ENCODE measurements at regions not wholly inside any gene's neighbourhood (a gene's known extent, or its start where the extent isn't known, plus 50 kb on each side); places are given as distances from the start of the nearest gene placed in this dataset.
"Not testable (repeated sequence)": the region's sequence is repeated elsewhere in the genome, so short reads cannot be mapped to it uniquely, and the experiment has no call there.

DNA sequence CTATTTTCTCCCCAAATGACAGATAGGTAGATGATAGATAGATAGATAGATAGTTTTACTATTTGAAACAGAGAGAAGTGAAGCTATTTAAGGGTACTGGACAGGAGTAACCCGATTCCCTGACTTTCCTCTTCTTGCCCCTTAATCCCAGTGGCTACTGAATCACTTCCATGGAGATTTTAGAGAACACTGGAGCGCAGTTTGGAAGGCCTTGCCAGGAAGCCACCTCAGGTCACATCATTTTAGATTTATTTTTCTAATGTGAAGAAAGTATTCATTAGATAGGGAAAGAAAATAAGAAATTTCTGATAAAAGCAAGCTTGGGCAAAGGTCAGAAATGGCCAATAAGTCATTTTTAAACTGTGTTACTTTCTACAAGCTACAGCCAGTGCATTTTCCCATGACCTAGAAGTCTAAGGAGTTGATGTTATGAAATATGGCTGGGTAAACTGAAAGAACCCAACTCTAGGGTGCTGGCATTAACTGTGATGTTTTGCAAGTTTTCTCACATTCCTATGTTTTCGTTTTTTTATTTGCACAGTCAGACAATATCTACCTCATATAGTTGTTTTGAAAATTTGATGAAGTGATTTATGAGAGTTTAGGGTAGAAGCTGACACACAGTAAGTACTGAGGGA, 544.7 kb upstream of the PTGER4 start:
- WGBS, 2 experiments, result 88 to 94% methylated on average over 2 of the region's 3 CpGs

DNA sequence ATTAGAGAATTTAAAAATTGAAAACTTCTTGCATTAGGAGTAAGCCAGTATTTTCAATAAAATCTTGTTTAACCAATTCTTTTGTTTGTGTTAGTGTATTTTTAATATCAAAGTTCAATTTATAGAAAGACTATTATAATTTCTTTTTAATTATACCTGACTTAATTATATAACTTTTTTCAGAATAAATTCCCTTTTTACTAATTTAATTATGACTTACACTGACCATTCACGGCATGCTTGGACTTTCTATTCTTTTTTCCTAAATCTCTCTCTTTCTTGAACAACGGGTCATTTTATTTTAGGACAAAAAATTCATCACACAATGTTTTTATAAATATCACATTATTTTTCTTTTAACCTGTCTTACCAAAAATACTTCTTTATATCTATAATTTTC, 555.3 kb upstream of the PTGER4 start:
- H3K9me3 ChIP-seq (ENCODE audit: control insufficient read depth, low read length), result no peaks in the 10 kb centered on the region
- H3K27me3 ChIP-seq (ENCODE audit: control insufficient read depth, insufficient read depth, low read length, poor library complexity, severe bottlenecking), result no peaks in the 10 kb centered on the region
- H3K4me3 ChIP-seq (ENCODE audit: insufficient read depth, low read depth, low read length), result no peak overlapping the region
- no peak overlapping the region for H3K27ac ChIP-seq (ENCODE audit: insufficient read depth, low read depth, low read length, poor library complexity, severe bottlenecking)
- H3K36me3 ChIP-seq (ENCODE audit: control insufficient read depth, insufficient read depth, low read length), result no peaks in the 10 kb centered on the region
- 60 to 82% methylated on average over 2 of the region's 2 CpGs for WGBS, 2 experiments
- no peaks in the 10 kb centered on the region for H3K4me1 ChIP-seq (ENCODE audit: control insufficient read depth, insufficient read depth, low read length)

More for the DNA sequence above, 544.7 kb upstream of the PTGER4 start:
- H3K9me3 ChIP-seq (ENCODE audit: control insufficient read depth, low read length), result no peaks in the 10 kb centered on the region
- no peak overlapping the region for H3K27ac ChIP-seq (ENCODE audit: insufficient read depth, low read depth, low read length, poor library complexity, severe bottlenecking)
- no peaks in the 10 kb centered on the region for H3K36me3 ChIP-seq (ENCODE audit: control insufficient read depth, insufficient read depth, low read length)
- no peaks in the 10 kb centered on the region for H3K27me3 ChIP-seq (ENCODE audit: control insufficient read depth, insufficient read depth, low read length, poor library complexity, severe bottlenecking)
- no peaks in the 10 kb centered on the region for H3K4me1 ChIP-seq (ENCODE audit: control insufficient read depth, insufficient read depth, low read length)
- no peak overlapping the region for H3K4me3 ChIP-seq (ENCODE audit: insufficient read depth, low read depth, low read length)

DNA sequence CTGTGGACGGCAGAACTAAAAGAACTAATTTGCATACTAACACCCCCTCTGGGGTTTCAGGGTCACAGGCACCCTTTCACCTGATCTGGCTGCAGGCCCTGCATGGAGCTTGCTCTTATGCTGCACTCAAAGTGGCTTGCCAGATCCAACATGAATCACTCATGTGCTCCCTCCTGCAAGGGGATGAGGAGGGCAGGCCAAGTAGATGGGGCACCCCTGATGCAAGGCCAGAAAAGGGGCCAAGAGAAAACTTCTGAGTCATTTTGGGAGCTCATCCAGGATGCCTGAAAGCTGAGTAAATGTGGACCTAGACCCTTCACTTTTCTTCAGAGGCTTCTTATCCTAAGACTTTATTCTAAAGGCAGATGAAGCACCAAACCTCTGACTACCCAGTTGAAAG, 558.5 kb upstream of the PTGER4 start:
- no peaks in the 10 kb centered on the region for H3K27me3 ChIP-seq (ENCODE audit: control insufficient read depth, insufficient read depth, low read length, poor library complexity, severe bottlenecking)
- H3K4me3 ChIP-seq (ENCODE audit: insufficient read depth, low read depth, low read length), result no peak overlapping the region
- WGBS, 2 experiments, result 94 to 96% methylated on average over 1 of the region's 1 CpG
- no peak overlapping the region for H3K27ac ChIP-seq (ENCODE audit: insufficient read depth, low read depth, low read length, poor library complexity, severe bottlenecking)
- peaks cover 2% of the 10 kb centered on the region for H3K9me3 ChIP-seq (ENCODE audit: control insufficient read depth, low read length)
- H3K4me1 ChIP-seq (ENCODE audit: control insufficient read depth, insufficient read depth, low read length), result no peaks in the 10 kb centered on the region
- no peaks in the 10 kb centered on the region for H3K36me3 ChIP-seq (ENCODE audit: control insufficient read depth, insufficient read depth, low read length)

DNA sequence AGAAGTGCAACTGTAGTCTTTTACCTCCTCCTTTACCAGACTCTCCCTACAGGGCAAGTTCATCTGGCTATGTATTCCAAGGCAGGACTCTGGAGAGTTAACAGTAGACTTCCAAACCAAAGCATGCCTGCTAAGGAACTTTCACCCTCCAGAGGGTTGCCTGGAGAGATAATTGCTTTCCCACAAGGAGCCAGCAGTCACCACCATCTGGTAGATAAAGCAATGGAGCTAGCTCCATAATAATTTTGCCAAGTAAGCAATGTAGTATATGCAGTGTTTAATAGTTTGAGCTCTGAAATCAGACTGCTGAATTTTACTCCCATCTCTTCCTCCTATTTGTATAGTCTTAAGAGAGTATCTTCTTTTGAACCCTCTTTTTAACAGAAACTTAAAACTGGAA, 566.8 kb upstream of the PTGER4 start:
- no peaks in the 10 kb centered on the region for H3K4me1 ChIP-seq (ENCODE audit: control insufficient read depth, insufficient read depth, low read length)
- H3K36me3 ChIP-seq (ENCODE audit: control insufficient read depth, insufficient read depth, low read length), result no peaks in the 10 kb centered on the region
- no peaks in the 10 kb centered on the region for H3K9me3 ChIP-seq (ENCODE audit: control insufficient read depth, low read length)

DNA sequence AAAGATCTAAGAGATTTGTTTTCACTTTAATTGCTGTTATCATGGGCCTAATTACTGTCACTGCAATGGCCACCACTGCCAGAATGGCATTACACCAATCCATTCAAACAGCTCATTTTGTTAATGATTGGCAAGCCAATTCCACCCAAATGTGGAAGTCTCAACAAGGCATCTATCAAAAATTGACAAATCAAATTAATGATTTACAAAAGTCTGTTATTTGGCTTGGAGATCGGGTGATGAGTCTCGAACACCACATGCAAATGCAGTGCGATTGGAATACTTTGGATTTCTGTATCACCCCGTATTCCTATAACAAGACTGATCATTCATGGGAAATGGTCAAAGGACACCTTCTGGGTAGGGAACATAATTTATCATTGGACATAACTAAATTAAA, 568.7 kb upstream of the PTGER4 start:
- not testable (repeated sequence) for H3K27me3 ChIP-seq (ENCODE audit: control insufficient read depth, insufficient read depth, low read length, poor library complexity, severe bottlenecking); H3K27ac ChIP-seq (ENCODE audit: insufficient read depth, low read depth, low read length, poor library complexity, severe bottlenecking); H3K36me3 ChIP-seq (ENCODE audit: control insufficient read depth, insufficient read depth, low read length); H3K4me3 ChIP-seq (ENCODE audit: insufficient read depth, low read depth, low read length); H3K9me3 ChIP-seq (ENCODE audit: control insufficient read depth, low read length); H3K4me1 ChIP-seq (ENCODE audit: control insufficient read depth, insufficient read depth, low read length)
- 92 to 98% methylated on average over 4 of the region's 4 CpGs for WGBS, 2 experiments

More for the DNA sequence above, 566.8 kb upstream of the PTGER4 start:
- no peak overlapping the region for H3K27ac ChIP-seq (ENCODE audit: insufficient read depth, low read depth, low read length, poor library complexity, severe bottlenecking)
- no peak overlapping the region for H3K4me3 ChIP-seq (ENCODE audit: insufficient read depth, low read depth, low read length)
- H3K27me3 ChIP-seq (ENCODE audit: control insufficient read depth, insufficient read depth, low read length, poor library complexity, severe bottlenecking), result no peaks in the 10 kb centered on the region

DNA sequence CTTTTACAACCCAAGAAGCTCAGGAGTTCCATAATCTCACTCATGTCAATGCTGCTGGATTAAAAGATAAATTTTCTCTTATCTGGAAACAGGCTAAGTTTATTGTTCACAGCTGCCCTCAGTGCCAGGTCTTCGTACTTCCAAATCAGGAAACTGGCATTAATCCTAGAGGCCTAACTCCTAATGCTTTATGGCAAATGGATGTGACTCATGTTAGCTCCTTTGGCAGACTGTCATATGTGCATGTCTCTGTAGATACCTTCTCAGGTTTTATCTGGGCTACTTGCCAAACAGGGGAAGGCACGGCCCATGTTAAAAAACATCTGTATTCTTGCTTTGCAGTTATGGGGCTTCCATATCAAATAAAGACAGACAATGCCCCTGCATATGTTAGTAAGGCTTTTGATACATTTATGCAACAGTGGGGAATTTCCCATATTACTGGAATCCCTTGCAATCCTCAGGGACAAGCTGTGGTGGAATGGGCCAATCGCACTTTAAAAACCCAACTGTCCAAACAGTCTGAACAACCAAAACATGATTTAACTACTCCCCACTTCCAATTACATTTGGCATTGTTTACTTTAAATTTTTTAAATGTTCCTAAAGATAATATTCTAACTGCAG, 570.8 kb upstream of the PTGER4 start:
- not testable (repeated sequence) for H3K27me3 ChIP-seq (ENCODE audit: control insufficient read depth, insufficient read depth, low read length, poor library complexity, severe bottlenecking); H3K4me1 ChIP-seq (ENCODE audit: control insufficient read depth, insufficient read depth, low read length); H3K4me3 ChIP-seq (ENCODE audit: insufficient read depth, low read depth, low read length); H3K27ac ChIP-seq (ENCODE audit: insufficient read depth, low read depth, low read length, poor library complexity, severe bottlenecking); H3K9me3 ChIP-seq (ENCODE audit: control insufficient read depth, low read length); H3K36me3 ChIP-seq (ENCODE audit: control insufficient read depth, insufficient read depth, low read length)
- WGBS, 2 experiments, result 90 to 97% methylated on average over 3 of the region's 3 CpGs

DNA sequence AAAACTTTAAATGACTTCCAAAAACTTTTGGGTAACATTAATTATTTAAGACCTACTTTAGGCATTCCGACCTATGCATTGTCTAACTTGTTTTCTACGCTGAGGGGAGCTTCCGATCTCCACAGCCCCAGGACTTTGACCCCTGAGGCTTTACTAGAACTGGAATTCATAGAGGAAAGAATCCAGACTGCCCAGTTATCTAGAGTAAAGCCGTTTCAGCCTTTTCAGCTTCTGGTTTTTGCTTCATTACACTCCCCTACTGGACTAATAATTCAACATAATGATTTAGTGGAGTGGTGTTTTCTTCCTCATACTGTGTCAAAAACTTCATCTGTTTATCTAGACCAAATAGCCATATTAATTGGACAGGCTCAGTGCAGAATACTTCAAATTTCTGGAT, 571.9 kb upstream of the PTGER4 start:
- not testable (repeated sequence) for H3K27me3 ChIP-seq (ENCODE audit: control insufficient read depth, insufficient read depth, low read length, poor library complexity, severe bottlenecking); H3K27ac ChIP-seq (ENCODE audit: insufficient read depth, low read depth, low read length, poor library complexity, severe bottlenecking); H3K9me3 ChIP-seq (ENCODE audit: control insufficient read depth, low read length); H3K36me3 ChIP-seq (ENCODE audit: control insufficient read depth, insufficient read depth, low read length); H3K4me3 ChIP-seq (ENCODE audit: insufficient read depth, low read depth, low read length); H3K4me1 ChIP-seq (ENCODE audit: control insufficient read depth, insufficient read depth, low read length)
- WGBS, 2 experiments, result 61 to 70% methylated on average over 3 to 4 of the region's 4 CpGs

DNA sequence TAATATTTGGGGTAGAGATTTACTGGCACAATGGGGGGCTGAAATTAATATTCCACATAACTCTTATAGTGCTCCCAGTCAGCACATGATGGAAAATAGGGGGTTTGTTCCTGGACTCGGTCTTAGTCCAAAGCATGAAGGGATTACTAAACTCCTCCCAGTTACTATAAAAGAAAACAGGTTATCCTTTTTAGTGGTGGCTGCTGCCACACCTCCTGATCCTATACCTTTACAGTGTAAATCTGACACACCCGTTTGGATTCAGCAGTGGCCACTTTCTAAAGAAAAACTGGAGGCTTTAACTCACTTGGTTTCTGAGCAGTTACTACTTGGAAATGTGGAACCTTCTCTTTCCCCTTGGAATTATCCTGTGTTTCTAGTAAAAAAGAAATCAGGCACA, 572.9 kb upstream of the PTGER4 start:
- no peaks in the 10 kb centered on the region for H3K36me3 ChIP-seq (ENCODE audit: control insufficient read depth, insufficient read depth, low read length)
- no peaks in the 10 kb centered on the region for H3K4me1 ChIP-seq (ENCODE audit: control insufficient read depth, insufficient read depth, low read length)
- WGBS, 2 experiments, result 79 to 89% methylated on average over 2 of the region's 2 CpGs
- H3K27ac ChIP-seq (ENCODE audit: insufficient read depth, low read depth, low read length, poor library complexity, severe bottlenecking), result no peak overlapping the region
- no peaks in the 10 kb centered on the region for H3K9me3 ChIP-seq (ENCODE audit: control insufficient read depth, low read length)
- H3K27me3 ChIP-seq (ENCODE audit: control insufficient read depth, insufficient read depth, low read length, poor library complexity, severe bottlenecking), result no peaks in the 10 kb centered on the region
- H3K4me3 ChIP-seq (ENCODE audit: insufficient read depth, low read depth, low read length), result no peak overlapping the region

DNA sequence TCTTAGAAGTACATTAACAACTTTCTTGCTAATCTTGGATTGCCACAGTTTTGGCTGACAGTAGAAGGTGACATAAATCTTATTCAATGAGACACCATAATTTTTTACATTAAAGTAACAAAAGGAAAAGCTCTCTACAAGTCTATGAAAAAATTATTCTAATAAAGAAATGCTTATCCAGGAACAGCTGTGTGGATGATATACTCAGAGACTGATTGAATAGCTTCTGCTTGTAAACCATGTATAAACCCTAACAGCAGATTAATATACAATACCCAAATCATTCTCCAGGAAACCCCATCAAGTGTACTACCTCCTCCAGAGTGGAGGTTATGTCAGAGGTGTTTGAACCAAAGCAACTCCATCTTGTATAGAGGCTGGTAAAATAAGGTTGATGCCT, 581.4 kb upstream of the PTGER4 start:
- Histone ChIP-seq H3K27me3 (ENCODE audit: control insufficient read depth, insufficient read depth, low read length, poor library complexity, severe bottlenecking) (no peaks in the 10 kb centered on the region), H3K4me1 (ENCODE audit: control insufficient read depth, insufficient read depth, low read length) (no peaks in the 10 kb centered on the region), H3K27ac (ENCODE audit: insufficient read depth, low read depth, low read length, poor library complexity, severe bottlenecking) (no peak overlapping the region), H3K9me3 (ENCODE audit: control insufficient read depth, low read length) (no peaks in the 10 kb centered on the region), H3K36me3 (ENCODE audit: control insufficient read depth, insufficient read depth, low read length) (no peaks in the 10 kb centered on the region), H3K4me3 (ENCODE audit: insufficient read depth, low read depth, low read length) (no peak overlapping the region)

DNA sequence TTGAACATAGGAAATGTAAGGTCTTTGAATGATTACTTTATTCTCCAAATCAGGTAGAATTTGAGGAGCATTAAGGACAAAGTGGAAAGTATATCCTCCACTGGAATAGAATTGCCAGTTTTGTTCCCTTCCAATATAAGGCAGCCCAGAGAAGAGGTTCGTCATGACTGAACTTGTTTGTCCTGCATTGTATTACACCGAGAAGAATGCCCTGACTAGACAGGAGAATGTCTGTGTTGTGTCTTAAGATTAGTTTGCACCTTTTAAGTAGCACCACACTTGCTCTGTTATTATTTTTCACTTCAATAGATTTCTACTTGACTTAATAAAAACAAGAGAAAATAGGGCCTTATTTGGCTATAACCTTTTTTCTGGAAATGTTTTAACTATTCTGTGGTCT, 586.2 kb upstream of the PTGER4 start:
- Histone ChIP-seq H3K27ac (ENCODE audit: insufficient read depth, low read depth, low read length, poor library complexity, severe bottlenecking) (no peak overlapping the region), H3K4me3 (ENCODE audit: insufficient read depth, low read depth, low read length) (no peak overlapping the region), H3K27me3 (ENCODE audit: control insufficient read depth, insufficient read depth, low read length, poor library complexity, severe bottlenecking) (no peaks in the 10 kb centered on the region), H3K4me1 (ENCODE audit: control insufficient read depth, insufficient read depth, low read length) (no peaks in the 10 kb centered on the region), H3K9me3 (ENCODE audit: control insufficient read depth, low read length) (peaks cover 7% of the 10 kb centered on the region), H3K36me3 (ENCODE audit: control insufficient read depth, insufficient read depth, low read length) (no peaks in the 10 kb centered on the region)
- WGBS, 2 experiments, result 85 to 96% methylated on average over 2 of the region's 2 CpGs

DNA sequence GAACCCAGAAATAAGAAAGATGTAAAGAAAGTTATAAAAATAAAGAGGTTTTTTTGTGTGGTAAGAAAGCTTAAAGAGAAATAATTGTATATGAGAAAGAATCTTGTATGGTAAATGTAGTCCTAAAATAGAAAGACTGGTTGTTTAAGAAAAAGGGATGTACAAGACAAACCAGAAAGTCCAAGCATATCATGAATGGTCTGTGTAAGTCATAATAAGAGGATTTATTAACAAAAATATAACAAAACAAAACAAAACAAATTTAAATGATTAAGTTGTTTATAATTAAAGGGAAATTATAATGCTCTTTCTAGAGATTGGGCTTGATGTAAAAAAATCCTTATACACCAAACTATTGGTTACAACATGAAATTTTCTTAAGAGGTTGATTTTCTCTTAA, 590.4 kb upstream of the PTGER4 start:
- peaks cover 7% of the 10 kb centered on the region for H3K9me3 ChIP-seq (ENCODE audit: control insufficient read depth, low read length)
- H3K36me3 ChIP-seq (ENCODE audit: control insufficient read depth, insufficient read depth, low read length), result no peaks in the 10 kb centered on the region
- no peak overlapping the region for H3K4me3 ChIP-seq (ENCODE audit: insufficient read depth, low read depth, low read length)
- H3K4me1 ChIP-seq (ENCODE audit: control insufficient read depth, insufficient read depth, low read length), result no peaks in the 10 kb centered on the region
- no peak overlapping the region for H3K27ac ChIP-seq (ENCODE audit: insufficient read depth, low read depth, low read length, poor library complexity, severe bottlenecking)
- H3K27me3 ChIP-seq (ENCODE audit: control insufficient read depth, insufficient read depth, low read length, poor library complexity, severe bottlenecking), result no peaks in the 10 kb centered on the region

Measured in ectodermal cell (in vitro differentiated cells).